ENCODE measurements at regions not wholly inside any gene's neighbourhood (a gene's known extent, or its start where the extent isn't known, plus 50 kb on each side); places are given as distances from the start of the nearest gene placed in this dataset.
"Not testable (repeated sequence)": the region's sequence is repeated elsewhere in the genome, so short reads cannot be mapped to it uniquely, and the experiment has no call there.

DNA sequence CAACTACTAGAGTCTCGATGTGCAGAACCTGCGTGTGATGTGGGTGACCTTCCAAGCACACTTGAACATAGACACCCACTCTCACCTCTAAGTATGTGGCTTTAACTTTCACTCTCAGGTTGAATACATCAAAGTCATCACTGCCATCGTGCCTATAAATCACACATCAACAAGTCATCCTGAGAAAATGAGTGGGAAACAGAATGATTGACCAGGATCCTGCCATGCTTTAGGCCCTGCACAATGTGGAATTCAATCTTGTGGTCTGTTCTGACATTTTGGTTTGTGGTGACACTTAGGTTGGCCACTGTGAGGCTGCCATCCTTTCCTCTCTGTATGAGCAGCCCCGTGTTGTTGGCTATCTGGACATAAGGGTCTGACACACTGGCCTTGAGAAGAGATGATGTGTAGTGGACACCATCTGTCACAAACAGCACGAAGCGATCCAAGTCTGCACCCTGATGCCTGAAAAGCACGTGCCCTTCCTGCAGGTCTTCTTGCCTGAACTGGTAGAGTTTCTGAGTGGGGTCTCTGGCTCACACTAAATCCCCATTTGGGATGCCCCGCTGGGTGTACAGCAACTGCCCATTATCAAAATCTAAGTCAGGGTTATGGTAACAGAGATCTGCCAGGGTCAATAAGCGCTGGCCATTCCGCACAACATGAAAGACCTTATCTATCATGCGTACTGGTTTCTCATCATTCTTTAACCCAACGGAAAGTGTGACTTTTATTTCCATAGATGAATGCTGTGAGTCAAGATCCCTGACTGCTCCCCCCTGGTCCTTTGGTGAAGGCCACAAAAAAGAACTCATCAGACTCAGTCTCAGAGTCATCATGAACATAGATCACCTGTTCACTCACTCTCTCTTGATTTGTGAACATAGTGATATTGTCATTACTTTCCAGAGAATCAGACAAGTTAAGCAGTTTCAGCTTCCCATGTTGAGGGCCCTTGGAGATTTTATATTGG, 116.6 kb downstream of the ESM1 start:
- Histone ChIP-seq H3K27me3 (replicated peaks in 2 of 5; ENCODE audit: control insufficient read depth in 4 of 5, insufficient read depth in 5 of 5, low read length in 4 of 5) (no peaks in the 10 kb centered on the region), H3K27ac (ENCODE audit: insufficient read depth in 1 of 2, low read depth in 1 of 2, low read length in 2 of 2, poor library complexity in 1 of 2, severe bottlenecking in 2 of 2) (no peak overlapping the region), H3K9me3 (ENCODE audit: control extremely low read depth in 1 of 5, control insufficient read depth in 4 of 5, insufficient read depth in 2 of 5, low read depth in 1 of 5, low read length in 4 of 5) (no peaks in the 10 kb centered on the region), H3K4me1 (ENCODE audit: control extremely low read depth in 1 of 4, control insufficient read depth in 4 of 4, insufficient read depth in 4 of 4, low read length in 3 of 4) (peaks cover 0 to 2% (median 0%) of the 10 kb centered on the region in 4 experiments), H3K36me3 (ENCODE audit: control insufficient read depth in 4 of 4, insufficient read depth in 4 of 4, low read length in 3 of 4) (no peaks in the 10 kb centered on the region), H3K4me3 (ENCODE audit: control insufficient read depth in 1 of 7, extremely low read depth in 1 of 7, insufficient read depth in 4 of 7, low read depth in 2 of 7, low read length in 6 of 7) (no peak overlapping the region)
- 93% methylated on average over 9 of the region's 12 CpGs for WGBS (ENCODE audit: insufficient coverage)
- ChIA-PET CTCF (interaction anchor here (0.7 to 5.2 kb wide), 3 partner anchors 14 to 379 kb away, joined by 3 to 47 read pairs (median 3); partner anchors contain the start of gene SNX18), POLR2A (no interaction called here)
- DNase-seq: no peak

DNA sequence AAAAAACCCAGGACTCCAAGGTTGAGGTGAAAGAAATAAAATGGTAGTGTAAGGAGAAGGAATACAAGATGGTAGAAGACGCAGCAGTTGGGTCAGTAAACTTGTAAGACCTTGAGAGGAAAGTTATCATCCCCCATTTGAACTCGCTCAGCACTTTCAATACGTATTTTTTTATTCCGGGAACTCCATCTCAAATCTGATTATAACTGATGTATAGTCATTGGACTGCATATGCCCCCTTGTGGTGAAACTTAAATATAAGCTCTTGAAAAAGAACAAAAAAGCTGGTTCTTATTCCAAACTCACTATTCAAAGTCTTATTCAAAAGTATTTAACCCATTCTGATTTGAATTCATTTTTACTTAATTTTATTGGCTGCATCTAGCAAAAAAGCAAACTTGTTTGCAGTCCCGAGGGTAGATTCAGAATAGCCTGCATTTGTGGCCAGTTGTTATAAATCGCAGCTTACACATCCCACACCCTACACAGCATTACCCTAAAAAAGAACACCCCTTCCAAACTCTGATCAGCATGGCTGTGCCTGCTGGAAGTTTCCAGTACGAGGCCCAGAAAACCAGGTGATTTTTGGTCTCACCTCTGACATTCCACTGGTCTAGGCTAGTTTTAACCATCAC, 118.0 kb downstream of the ESM1 start:
- H3K4me1 ChIP-seq (ENCODE audit: control extremely low read depth in 1 of 4, control insufficient read depth in 4 of 4, insufficient read depth in 4 of 4, low read length in 3 of 4): peaks cover 0 to 2% (median 0%) of the 10 kb centered on the region in 4 experiments
- peak overlapping the region in 3 of 7 experiments; percentile 12 to 59 (median 49) for H3K4me3 ChIP-seq (ENCODE audit: control insufficient read depth in 1 of 7, extremely low read depth in 1 of 7, insufficient read depth in 4 of 7, low read depth in 2 of 7, low read length in 6 of 7)
- 50% methylated on average over 3 of the region's 7 CpGs for WGBS (ENCODE audit: insufficient coverage)
- H3K9me3 ChIP-seq (ENCODE audit: control extremely low read depth in 1 of 5, control insufficient read depth in 4 of 5, insufficient read depth in 2 of 5, low read depth in 1 of 5, low read length in 4 of 5): no peaks in the 10 kb centered on the region
- POLR2A ChIA-PET: no interaction called here
- peak; percentile 56 to 77 (median 76) for DNase-seq
- no peaks in the 10 kb centered on the region for H3K27me3 ChIP-seq (replicated peaks in 2 of 5; ENCODE audit: control insufficient read depth in 4 of 5, insufficient read depth in 5 of 5, low read length in 4 of 5)
- CTCF ChIA-PET: interaction anchor here (0.6 to 5.2 kb wide), 20 partner anchors 10 to 1441 kb away, joined by 3 to 47 read pairs (median 3); partner anchors contain the start of gene SNX18
- H3K27ac ChIP-seq (ENCODE audit: insufficient read depth in 1 of 2, low read depth in 1 of 2, low read length in 2 of 2, poor library complexity in 1 of 2, severe bottlenecking in 2 of 2): no peak overlapping the region
- H3K36me3 ChIP-seq (ENCODE audit: control insufficient read depth in 4 of 4, insufficient read depth in 4 of 4, low read length in 3 of 4): no peaks in the 10 kb centered on the region

DNA sequence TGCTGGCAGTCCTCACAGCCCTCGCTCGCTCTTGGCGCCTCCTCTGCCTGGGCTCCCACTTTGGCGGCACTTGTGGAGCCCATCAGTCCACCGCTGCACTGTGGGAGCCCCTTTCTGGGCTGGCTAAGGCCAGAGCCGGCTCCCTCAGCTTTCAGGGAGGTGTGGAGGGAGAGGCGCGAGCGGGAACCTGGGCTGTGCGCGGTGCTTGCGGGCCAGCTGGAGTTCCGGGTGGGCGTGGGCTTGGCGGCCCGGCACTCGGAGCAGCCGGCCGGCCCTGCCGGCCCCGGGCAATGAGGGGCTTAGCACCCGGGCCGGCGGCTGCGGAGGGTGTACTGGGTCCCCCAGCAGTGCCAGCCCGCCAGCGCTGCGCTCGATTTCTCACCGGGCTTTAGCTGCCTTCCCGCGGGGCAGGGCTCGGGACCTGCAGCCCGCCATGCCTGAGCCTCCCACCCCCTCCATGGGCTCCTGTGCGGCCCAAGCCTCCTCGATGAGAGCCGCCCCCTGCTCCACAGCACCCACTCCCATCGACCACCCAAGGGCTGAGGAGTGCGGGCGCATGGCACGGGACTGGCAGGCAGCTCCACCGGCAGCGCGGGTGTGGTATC, 120.4 kb downstream of the ESM1 start:
- DNase-seq; H3K27ac ChIP-seq (ENCODE audit: insufficient read depth in 1 of 2, low read depth in 1 of 2, low read length in 2 of 2, poor library complexity in 1 of 2, severe bottlenecking in 2 of 2); H3K36me3 ChIP-seq (ENCODE audit: control insufficient read depth in 4 of 4, insufficient read depth in 4 of 4, low read length in 3 of 4); POLR2A ChIA-PET; H3K4me3 ChIP-seq (ENCODE audit: control insufficient read depth in 1 of 7, extremely low read depth in 1 of 7, insufficient read depth in 4 of 7, low read depth in 2 of 7, low read length in 6 of 7); H3K27me3 ChIP-seq (replicated peaks in 2 of 5; ENCODE audit: control insufficient read depth in 4 of 5, insufficient read depth in 5 of 5, low read length in 4 of 5); H3K9me3 ChIP-seq (ENCODE audit: control extremely low read depth in 1 of 5, control insufficient read depth in 4 of 5, insufficient read depth in 2 of 5, low read depth in 1 of 5, low read length in 4 of 5); H3K4me1 ChIP-seq (ENCODE audit: control extremely low read depth in 1 of 4, control insufficient read depth in 4 of 4, insufficient read depth in 4 of 4, low read length in 3 of 4): not testable (repeated sequence)
- 94% methylated on average over 31 of the region's 44 CpGs for WGBS (ENCODE audit: insufficient coverage)
- CTCF ChIA-PET: interaction anchor here (0.7 to 5.2 kb wide), 8 partner anchors 9 to 421 kb away, joined by 3 to 47 read pairs (median 3); partner anchors contain the start of genes GPX8 and SNX18

DNA sequence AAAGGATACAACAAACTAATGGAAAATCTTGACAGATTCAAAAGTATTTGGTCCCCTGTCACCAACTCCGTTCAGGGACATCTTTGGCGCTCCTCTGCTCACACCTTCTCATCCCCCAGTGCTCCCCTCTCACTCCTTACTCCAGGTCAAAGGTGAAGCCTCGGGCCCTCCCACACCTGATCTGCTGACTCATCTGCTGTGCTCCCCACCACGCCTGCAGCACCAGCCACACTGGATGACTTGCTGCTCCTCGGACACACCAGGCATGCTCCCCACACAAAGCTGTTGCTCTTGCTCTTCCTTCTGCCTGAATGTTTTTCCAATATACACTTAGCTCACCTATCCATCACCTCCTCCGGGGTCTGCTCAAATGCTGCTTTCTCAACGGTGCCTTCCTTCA, 123.4 kb downstream of the ESM1 start:
- Histone ChIP-seq H3K36me3 (ENCODE audit: control insufficient read depth in 4 of 4, insufficient read depth in 4 of 4, low read length in 3 of 4) (no peaks in the 10 kb centered on the region), H3K4me3 (ENCODE audit: control insufficient read depth in 1 of 7, extremely low read depth in 1 of 7, insufficient read depth in 4 of 7, low read depth in 2 of 7, low read length in 6 of 7) (no peak overlapping the region), H3K27me3 (replicated peaks in 2 of 5; ENCODE audit: control insufficient read depth in 4 of 5, insufficient read depth in 5 of 5, low read length in 4 of 5) (peaks cover 0 to 2% (median 0%) of the 10 kb centered on the region in 5 experiments), H3K9me3 (ENCODE audit: control extremely low read depth in 1 of 5, control insufficient read depth in 4 of 5, insufficient read depth in 2 of 5, low read depth in 1 of 5, low read length in 4 of 5) (peaks cover 0 to 20% (median 2%) of the 10 kb centered on the region in 5 experiments), H3K27ac (ENCODE audit: insufficient read depth in 1 of 2, low read depth in 1 of 2, low read length in 2 of 2, poor library complexity in 1 of 2, severe bottlenecking in 2 of 2) (no peak overlapping the region), H3K4me1 (ENCODE audit: control extremely low read depth in 1 of 4, control insufficient read depth in 4 of 4, insufficient read depth in 4 of 4, low read length in 3 of 4) (no peaks in the 10 kb centered on the region)
- no peak for DNase-seq
- ChIA-PET POLR2A (no interaction called here), CTCF (no interaction called here)
- WGBS (ENCODE audit: insufficient coverage): 91% methylated on average over 7 of the region's 7 CpGs

DNA sequence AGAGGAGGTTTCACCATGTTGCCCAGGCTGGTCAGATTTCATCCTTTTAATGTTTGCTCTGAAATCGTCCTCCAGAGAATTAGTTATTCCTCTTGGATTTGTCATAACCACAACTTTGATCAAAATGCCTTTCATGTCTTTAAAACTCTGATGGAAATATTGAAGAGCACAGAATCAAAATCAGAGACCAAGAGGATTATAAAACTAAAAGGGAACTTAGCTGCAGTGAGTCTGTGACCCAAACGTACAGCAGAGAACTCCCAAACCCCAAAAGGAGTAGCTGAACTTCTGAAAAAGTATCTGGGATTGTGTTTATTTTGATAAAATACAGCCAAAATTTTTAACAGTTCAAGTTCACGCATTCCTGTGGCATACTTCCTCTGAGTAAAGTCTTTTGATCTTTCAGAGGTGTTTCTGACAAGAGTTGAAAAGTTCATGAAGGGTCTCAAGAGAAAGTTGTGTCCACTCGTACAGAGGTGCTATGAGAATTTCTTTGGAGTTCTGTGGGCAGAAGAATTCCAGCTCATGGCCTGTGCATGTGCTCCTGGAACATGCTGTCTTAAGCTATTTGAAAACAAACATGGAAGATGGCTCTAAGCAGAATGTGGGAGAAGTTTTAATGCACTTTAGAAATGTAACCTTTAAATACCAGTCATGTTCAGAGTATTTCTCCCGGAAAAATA, 124.0 kb downstream of the ESM1 start:
- Histone ChIP-seq H3K36me3 (ENCODE audit: control insufficient read depth in 4 of 4, insufficient read depth in 4 of 4, low read length in 3 of 4) (no peaks in the 10 kb centered on the region), H3K27ac (ENCODE audit: insufficient read depth in 1 of 2, low read depth in 1 of 2, low read length in 2 of 2, poor library complexity in 1 of 2, severe bottlenecking in 2 of 2) (no peak overlapping the region), H3K9me3 (ENCODE audit: control extremely low read depth in 1 of 5, control insufficient read depth in 4 of 5, insufficient read depth in 2 of 5, low read depth in 1 of 5, low read length in 4 of 5) (peaks cover 0 to 20% (median 5%) of the 10 kb centered on the region in 5 experiments), H3K27me3 (replicated peaks in 2 of 5; ENCODE audit: control insufficient read depth in 4 of 5, insufficient read depth in 5 of 5, low read length in 4 of 5) (peaks cover 0 to 2% (median 0%) of the 10 kb centered on the region in 5 experiments), H3K4me1 (ENCODE audit: control extremely low read depth in 1 of 4, control insufficient read depth in 4 of 4, insufficient read depth in 4 of 4, low read length in 3 of 4) (no peaks in the 10 kb centered on the region), H3K4me3 (ENCODE audit: control insufficient read depth in 1 of 7, extremely low read depth in 1 of 7, insufficient read depth in 4 of 7, low read depth in 2 of 7, low read length in 6 of 7) (no peak overlapping the region)
- 90% methylated on average over 2 of the region's 5 CpGs for WGBS (ENCODE audit: insufficient coverage)
- POLR2A ChIA-PET: no interaction called here
- CTCF ChIA-PET: no interaction called here
- no peak for DNase-seq

DNA sequence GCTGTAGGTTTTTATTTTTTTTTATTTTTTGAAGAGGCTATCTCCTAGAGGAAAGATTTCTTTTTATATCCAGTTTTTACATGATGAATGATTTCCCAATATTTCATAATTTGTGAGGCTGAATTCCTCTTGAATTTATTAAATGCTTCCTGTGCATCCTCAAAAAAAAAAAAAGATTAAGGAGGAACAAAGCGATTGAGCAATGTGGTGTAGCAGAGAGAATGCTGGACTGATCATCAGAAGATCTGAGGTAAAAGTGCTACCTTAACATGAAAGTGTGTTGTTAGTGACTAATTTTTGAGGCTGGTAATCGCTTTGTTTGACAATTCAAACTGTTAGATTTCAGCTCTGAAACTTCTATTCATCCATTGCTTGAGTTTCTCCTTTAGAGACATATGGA, 125.1 kb downstream of the ESM1 start:
- CTCF ChIA-PET: interaction anchor here (1.6 kb wide), 1 partner anchor 13 kb away, joined by 5 read pairs; no protein-coding TSS in a partner anchor
- no peak for DNase-seq
- WGBS (ENCODE audit: insufficient coverage): 100% methylated on average over 2 of the region's 2 CpGs
- H3K9me3 ChIP-seq (ENCODE audit: control extremely low read depth in 1 of 5, control insufficient read depth in 4 of 5, insufficient read depth in 2 of 5, low read depth in 1 of 5, low read length in 4 of 5): peaks cover 0 to 20% (median 5%) of the 10 kb centered on the region in 5 experiments
- no peak overlapping the region for H3K4me3 ChIP-seq (ENCODE audit: control insufficient read depth in 1 of 7, extremely low read depth in 1 of 7, insufficient read depth in 4 of 7, low read depth in 2 of 7, low read length in 6 of 7)
- peaks cover 0 to 2% (median 0%) of the 10 kb centered on the region in 5 experiments for H3K27me3 ChIP-seq (replicated peaks in 2 of 5; ENCODE audit: control insufficient read depth in 4 of 5, insufficient read depth in 5 of 5, low read length in 4 of 5)
- POLR2A ChIA-PET: no interaction called here
- H3K27ac ChIP-seq (ENCODE audit: insufficient read depth in 1 of 2, low read depth in 1 of 2, low read length in 2 of 2, poor library complexity in 1 of 2, severe bottlenecking in 2 of 2): no peak overlapping the region
- H3K4me1 ChIP-seq (ENCODE audit: control extremely low read depth in 1 of 4, control insufficient read depth in 4 of 4, insufficient read depth in 4 of 4, low read length in 3 of 4): no peaks in the 10 kb centered on the region
- H3K36me3 ChIP-seq (ENCODE audit: control insufficient read depth in 4 of 4, insufficient read depth in 4 of 4, low read length in 3 of 4): no peaks in the 10 kb centered on the region
